ENCODE measurements at regions not wholly inside any gene's neighbourhood (a gene's known extent, or its start where the extent isn't known, plus 50 kb on each side); places are given as distances from the start of the nearest gene placed in this dataset.
"Not testable (repeated sequence)": the region's sequence is repeated elsewhere in the genome, so short reads cannot be mapped to it uniquely, and the experiment has no call there.

- peak in 3 of 5 donors; percentile 3 to 20 (median 18) for DNase-seq
Measured at GRCh38 chr1:183081-183480, 268.4 kb downstream of the OR4F29 start.

GRCh38 chr1:182631-183030 is 268.8 kb downstream of the OR4F29 start:
- H3K27ac ChIP-seq; H3K9me3 ChIP-seq; intact Hi-C loops (cut with DNase I); H3K27me3 ChIP-seq; ATAC-seq; H3K4me1 ChIP-seq; H3K36me3 ChIP-seq; H3K4me3 ChIP-seq: not testable (repeated sequence)
- WGBS, 4 donors: 92 to 98% (median 95%) methylated on average over 2 to 6 of the region's 7 CpGs
- peak in 2 of 5 donors; percentile 4 to 11 for DNase-seq

More at GRCh38 chr1:183081-183480, 268.4 kb downstream of the OR4F29 start:
- H3K27me3 ChIP-seq; ATAC-seq; H3K4me3 ChIP-seq; H3K4me1 ChIP-seq; H3K36me3 ChIP-seq; intact Hi-C loops (cut with DNase I); H3K27ac ChIP-seq; H3K9me3 ChIP-seq: not testable (repeated sequence)
- 91 to 97% (median 96%) methylated on average over 5 to 6 of the region's 10 CpGs; no CpG with 5 or more reads in 1 of the 4 donors for WGBS, 4 donors

DNA sequence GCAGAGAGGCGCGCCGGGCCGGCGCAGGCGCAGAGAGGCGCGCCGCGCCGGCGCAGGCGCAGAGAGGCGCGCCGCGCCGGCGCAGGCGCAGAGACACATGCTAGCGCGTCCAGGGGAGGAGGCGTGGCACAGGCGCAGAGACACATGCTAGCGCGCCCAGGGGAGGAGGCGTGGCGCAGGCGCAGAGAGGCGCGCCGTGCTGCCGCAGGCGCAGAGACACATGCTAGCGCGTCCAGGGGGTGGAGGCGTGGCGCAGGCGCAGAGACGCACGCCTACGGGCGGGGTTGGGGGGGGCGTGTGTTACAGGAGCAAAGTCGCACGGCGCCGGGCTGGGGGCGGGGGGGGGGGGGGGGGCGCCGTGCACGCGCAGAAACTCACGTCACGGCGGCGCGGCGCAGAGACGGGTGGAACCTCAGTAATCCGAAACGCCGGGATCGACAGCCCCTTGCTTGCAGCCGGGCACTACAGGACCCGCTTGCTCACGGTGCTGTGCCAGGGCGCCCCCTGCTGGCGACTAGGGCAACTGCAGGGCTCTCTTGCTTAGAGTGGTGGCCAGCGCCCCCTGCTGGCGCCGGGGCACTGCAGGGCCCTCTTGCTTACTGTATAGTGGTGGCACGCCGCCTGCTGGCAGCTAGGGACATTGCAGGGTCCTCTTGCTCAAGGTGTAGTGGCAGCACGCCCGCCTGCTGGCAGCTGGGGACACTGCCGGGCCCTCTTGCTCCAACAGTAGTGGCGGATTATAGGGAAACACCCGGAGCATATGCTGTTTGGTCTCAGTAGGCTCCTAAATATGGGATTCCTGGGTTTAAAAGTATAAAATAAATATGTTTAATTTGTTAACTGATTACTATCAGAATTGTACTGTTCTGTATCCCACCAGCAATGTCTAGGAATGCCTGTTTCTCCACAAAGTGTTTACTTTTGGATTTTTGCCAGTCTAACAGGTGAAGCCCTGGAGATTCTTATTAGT is 269.9 kb downstream of the OR4F29 start:
- 73 to 80% (median 76%) methylated on average over 10 to 64 of the region's 79 CpGs for WGBS, 4 donors
- TF ChIP-seq, protein P1, sequence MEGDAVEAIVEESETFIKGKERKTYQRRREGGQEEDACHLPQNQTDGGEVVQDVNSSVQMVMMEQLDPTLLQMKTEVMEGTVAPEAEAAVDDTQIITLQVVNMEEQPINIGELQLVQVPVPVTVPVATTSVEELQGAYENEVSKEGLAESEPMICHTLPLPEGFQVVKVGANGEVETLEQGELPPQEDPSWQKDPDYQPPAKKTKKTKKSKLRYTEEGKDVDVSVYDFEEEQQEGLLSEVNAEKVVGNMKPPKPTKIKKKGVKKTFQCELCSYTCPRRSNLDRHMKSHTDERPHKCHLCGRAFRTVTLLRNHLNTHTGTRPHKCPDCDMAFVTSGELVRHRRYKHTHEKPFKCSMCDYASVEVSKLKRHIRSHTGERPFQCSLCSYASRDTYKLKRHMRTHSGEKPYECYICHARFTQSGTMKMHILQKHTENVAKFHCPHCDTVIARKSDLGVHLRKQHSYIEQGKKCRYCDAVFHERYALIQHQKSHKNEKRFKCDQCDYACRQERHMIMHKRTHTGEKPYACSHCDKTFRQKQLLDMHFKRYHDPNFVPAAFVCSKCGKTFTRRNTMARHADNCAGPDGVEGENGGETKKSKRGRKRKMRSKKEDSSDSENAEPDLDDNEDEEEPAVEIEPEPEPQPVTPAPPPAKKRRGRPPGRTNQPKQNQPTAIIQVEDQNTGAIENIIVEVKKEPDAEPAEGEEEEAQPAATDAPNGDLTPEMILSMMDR (IDR thresholded peaks at IDR 0.05): peak in 7 of 12 donors; percentile 7 to 45 (median 13)

GRCh38 chr1:180749-181205 is 270.7 kb downstream of the OR4F29 start:
- H3K36me3 ChIP-seq; H3K4me3 ChIP-seq; H3K27me3 ChIP-seq; H3K9me3 ChIP-seq; intact Hi-C loops (cut with DNase I); H3K27ac ChIP-seq; H3K4me1 ChIP-seq: not testable (repeated sequence)
- 81 to 86% (median 86%) methylated on average over 14 to 28 of the region's 28 CpGs for WGBS, 4 donors
- DNase-seq (peak in 2 of 5 donors; percentile 18 to 21), ATAC-seq (peak in 2 of 4 donors; percentile 73 to 85)

More for the DNA sequence above, 269.9 kb downstream of the OR4F29 start:
- H3K9me3 ChIP-seq; intact Hi-C loops (cut with DNase I); H3K4me1 ChIP-seq; H3K36me3 ChIP-seq; H3K27ac ChIP-seq; H3K27me3 ChIP-seq; H3K4me3 ChIP-seq: not testable (repeated sequence)
- peak in 2 of 4 donors; percentile 67 to 87 for ATAC-seq
- peak; percentile 35 to 84 (median 67) for DNase-seq

GRCh38 chr1:138842-139241 is 312.6 kb downstream of the OR4F29 start:
- H3K9me3 ChIP-seq; intact Hi-C loops (cut with DNase I); H3K36me3 ChIP-seq; ATAC-seq; H3K27me3 ChIP-seq; H3K4me3 ChIP-seq; H3K4me1 ChIP-seq; H3K27ac ChIP-seq: not testable (repeated sequence)
- peak in 2 of 5 donors; percentile 10 to 42 for DNase-seq
- WGBS, 4 donors: 78 to 100% (median 84%) methylated on average over 3 to 4 of the region's 4 CpGs

DNA sequence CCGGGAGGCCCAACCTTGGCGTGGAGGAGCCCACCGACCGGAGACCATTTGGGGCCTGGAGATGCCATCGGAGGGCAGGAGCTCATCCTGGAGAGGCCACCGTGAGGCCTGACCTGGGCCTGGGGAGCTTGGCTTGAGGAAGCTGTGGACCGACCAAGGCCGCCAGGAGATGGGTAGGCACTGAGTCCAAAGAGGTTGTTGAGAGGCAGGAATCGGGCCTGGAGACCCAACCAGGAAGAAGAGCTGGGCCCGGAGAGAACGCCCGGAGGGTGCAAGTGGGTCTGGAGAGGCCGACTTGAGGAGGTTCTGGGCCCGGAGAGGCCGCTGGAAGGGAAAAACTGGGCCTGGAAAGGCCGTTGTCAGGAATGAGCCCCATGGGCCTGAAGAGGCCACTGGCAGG is 313.8 kb downstream of the OR4F29 start:
- intact Hi-C loops (cut with DNase I); ATAC-seq; H3K4me1 ChIP-seq; H3K27ac ChIP-seq; H3K27me3 ChIP-seq; H3K36me3 ChIP-seq; H3K4me3 ChIP-seq; H3K9me3 ChIP-seq: not testable (repeated sequence)
- peak in 1 of 5 donors; percentile 25 for DNase-seq
- WGBS, 4 donors: 91 to 100% (median 94%) methylated on average over 3 to 8 of the region's 16 CpGs; no CpG with 5 or more reads in 1 of the 4 donors

DNA sequence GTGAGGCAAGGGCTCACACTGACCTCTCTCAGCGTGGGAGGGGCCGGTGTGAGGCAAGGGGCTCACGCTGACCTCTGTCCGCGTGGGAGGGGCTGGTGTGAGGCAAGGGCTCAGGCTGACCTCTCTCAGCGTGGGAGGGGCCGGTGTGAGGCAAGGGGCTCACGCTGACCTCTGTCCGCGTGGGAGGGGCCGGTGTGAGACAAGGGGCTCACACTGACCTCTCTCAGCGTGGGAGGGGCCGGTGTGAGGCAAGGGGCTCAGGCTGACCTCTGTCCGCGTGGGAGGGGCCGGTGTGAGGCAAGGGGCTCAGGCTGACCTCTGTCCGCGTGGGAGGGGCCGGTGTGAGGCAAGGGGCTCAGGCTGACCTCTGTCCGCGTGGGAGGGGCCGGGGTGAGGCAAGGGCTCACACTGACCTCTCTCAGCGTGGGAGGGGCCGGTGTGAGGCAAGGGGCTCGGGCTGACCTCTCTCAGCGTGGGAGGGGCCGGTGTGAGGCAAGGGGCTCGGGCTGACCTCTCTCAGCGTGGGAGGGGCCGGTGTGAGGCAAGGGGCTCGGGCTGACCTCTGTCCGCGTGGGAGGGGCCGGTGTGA is 315.0 kb downstream of the OR4F29 start:
- H3K27me3 ChIP-seq; intact Hi-C loops (cut with DNase I); H3K36me3 ChIP-seq; ATAC-seq; H3K4me3 ChIP-seq; H3K9me3 ChIP-seq; H3K4me1 ChIP-seq; H3K27ac ChIP-seq: not testable (repeated sequence)
- WGBS, 4 donors: 93 to 96% (median 95%) methylated on average over 24 to 33 of the region's 34 CpGs
- peak in 2 of 5 donors; percentile 3 to 4 for DNase-seq

GRCh38 chr1:134936-135335 is 316.5 kb downstream of the OR4F29 start:
- 93 to 96% (median 94%) methylated on average over 12 to 20 of the region's 21 CpGs for WGBS, 4 donors
- intact Hi-C loops (cut with DNase I): not testable (repeated sequence)
- DNase-seq: peak in 2 of 5 donors; percentile 10 to 47

GRCh38 chr1:118440-118839 is 333.0 kb downstream of the OR4F29 start:
- H3K36me3 ChIP-seq; H3K27me3 ChIP-seq; DNase-seq; intact Hi-C loops (cut with DNase I); ATAC-seq; H3K9me3 ChIP-seq; H3K27ac ChIP-seq; H3K4me3 ChIP-seq; H3K4me1 ChIP-seq: not testable (repeated sequence)

More at GRCh38 chr1:134936-135335, 316.5 kb downstream of the OR4F29 start:
- H3K4me1 ChIP-seq, H3K27me3 ChIP-seq, H3K27ac ChIP-seq, H3K4me3 ChIP-seq, H3K36me3 ChIP-seq, H3K9me3 ChIP-seq, ATAC-seq: not testable (repeated sequence)

- H3K36me3 ChIP-seq; ATAC-seq; DNase-seq; H3K4me1 ChIP-seq; intact Hi-C loops (cut with DNase I); H3K9me3 ChIP-seq; H3K27me3 ChIP-seq; H3K4me3 ChIP-seq; H3K27ac ChIP-seq: not testable (repeated sequence)
- WGBS, 4 donors: 29 to 52% (median 42%) methylated on average over 1 to 2 of the region's 2 CpGs
Measured at GRCh38 chr1:115534-115933, 335.9 kb downstream of the OR4F29 start.

Data from heart left ventricle (tissue), 16 donors.